GM12865 (cell line): ENCODE measurements at regions not wholly inside any gene's neighbourhood (a gene's known extent, or its start where the extent isn't known, plus 50 kb on each side); places are given as distances from the start of the nearest gene placed in this dataset.

Source experiments
- DNase-seq: peaks from one replicate; pipeline ENCODE4 v3.0.0; 2010; ENCODE audit warnings: low read depth
- H3K4me3 ChIP-seq: 2 replicates; pipeline ENCODE4 v1.5.1; 2011; ENCODE audit warnings: mild to moderate bottlenecking, low read depth, low read length, control low read depth
- TF ChIP-seq, protein P1 (sequence below): IDR thresholded peaks from 2 replicates; pipeline ENCODE4 v1.5.1; 2011; ENCODE audit warnings: low read length, control low read depth, low read depth, inconsistent platforms; ENCODE audit not compliant: insufficient read depth; ENCODE audit errors: missing control alignments

DNA sequence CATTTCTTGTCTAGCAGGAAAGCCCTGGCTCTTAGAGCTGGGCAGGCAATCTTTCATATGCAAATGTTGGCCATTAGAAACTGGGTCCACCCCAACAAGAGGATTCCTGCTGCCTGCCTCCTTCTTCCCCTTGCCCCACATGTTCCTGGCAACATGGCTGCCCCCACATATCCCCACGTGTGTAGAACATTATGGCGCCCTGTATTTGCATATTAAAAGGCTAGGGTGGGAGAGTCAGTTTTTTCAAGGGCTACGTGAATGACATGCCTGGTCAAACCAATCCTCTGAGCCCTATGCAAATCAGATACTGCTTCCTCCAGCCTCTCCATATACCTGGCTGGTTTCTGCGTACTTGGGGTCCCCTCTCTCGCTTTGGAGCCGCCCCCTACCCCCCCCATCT lies 514.0 kb downstream of the FUT8 start:
- no peak for DNase-seq

DNA sequence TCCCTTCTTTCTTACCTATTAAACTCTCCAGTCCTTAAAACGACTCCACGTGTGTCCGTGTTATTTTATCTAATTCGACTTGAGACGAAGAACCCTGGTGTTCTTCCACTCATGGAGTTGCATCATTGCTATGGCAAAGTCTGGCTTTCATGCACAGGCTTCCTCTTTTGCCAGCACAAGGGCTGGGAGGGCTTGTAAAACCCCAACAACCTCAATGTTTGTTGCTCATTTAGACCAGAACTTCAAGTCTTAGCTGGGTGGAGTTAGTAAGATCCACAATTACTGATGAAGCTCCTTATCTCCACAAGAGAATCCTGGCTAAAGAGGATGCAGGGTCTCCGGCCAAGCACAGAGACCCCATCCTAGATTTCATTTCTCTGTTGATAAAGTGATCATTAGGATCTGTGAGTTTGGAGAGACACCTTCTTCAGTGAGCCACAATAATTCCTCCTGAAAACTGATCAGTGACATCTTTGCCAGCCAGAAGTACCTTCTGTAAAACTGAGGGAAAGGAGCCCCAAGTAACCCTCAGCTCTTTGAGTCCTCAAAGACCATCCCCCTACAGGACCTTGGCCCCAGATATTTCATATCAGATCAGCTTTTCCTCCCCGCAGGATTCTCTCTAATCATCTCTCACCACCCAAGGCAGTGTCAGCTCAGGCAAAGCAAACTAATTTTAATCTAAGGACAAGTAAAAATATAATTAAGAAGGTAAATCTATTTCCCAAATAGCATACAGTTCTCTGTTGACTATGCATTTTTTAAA lies 514.6 kb downstream of the FUT8 start:
- no peak for DNase-seq
- TF ChIP-seq, protein P1, sequence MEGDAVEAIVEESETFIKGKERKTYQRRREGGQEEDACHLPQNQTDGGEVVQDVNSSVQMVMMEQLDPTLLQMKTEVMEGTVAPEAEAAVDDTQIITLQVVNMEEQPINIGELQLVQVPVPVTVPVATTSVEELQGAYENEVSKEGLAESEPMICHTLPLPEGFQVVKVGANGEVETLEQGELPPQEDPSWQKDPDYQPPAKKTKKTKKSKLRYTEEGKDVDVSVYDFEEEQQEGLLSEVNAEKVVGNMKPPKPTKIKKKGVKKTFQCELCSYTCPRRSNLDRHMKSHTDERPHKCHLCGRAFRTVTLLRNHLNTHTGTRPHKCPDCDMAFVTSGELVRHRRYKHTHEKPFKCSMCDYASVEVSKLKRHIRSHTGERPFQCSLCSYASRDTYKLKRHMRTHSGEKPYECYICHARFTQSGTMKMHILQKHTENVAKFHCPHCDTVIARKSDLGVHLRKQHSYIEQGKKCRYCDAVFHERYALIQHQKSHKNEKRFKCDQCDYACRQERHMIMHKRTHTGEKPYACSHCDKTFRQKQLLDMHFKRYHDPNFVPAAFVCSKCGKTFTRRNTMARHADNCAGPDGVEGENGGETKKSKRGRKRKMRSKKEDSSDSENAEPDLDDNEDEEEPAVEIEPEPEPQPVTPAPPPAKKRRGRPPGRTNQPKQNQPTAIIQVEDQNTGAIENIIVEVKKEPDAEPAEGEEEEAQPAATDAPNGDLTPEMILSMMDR: no peak
- H3K4me3 ChIP-seq: no peak overlapping the region

More for the DNA sequence above, 514.0 kb downstream of the FUT8 start:
- TF ChIP-seq, protein P1: no peak
- H3K4me3 ChIP-seq: no peak overlapping the region

DNA sequence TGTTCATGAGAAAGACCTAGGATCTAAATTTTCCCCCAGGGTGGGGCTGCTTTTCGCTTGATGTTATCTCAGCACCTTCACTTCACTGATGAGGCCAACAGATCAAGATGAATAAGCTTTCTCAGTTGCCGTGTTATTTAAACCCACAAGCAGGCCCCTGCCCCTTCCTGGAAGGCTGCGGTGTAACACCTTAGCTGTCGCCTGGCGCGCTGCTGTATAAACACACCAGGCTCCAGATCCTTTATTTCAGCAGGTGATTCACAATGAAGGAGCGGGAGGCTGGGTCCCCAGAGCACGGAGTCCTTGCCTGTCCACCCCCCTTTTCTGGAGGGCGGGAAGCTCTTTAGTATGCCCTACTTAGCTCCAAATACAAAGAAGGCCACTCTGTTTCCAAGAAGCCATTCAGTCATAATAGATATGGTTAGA lies 515.4 kb downstream of the FUT8 start:
- DNase-seq: no peak
- TF ChIP-seq, protein P1: no peak
- H3K4me3 ChIP-seq: no peak overlapping the region

DNA sequence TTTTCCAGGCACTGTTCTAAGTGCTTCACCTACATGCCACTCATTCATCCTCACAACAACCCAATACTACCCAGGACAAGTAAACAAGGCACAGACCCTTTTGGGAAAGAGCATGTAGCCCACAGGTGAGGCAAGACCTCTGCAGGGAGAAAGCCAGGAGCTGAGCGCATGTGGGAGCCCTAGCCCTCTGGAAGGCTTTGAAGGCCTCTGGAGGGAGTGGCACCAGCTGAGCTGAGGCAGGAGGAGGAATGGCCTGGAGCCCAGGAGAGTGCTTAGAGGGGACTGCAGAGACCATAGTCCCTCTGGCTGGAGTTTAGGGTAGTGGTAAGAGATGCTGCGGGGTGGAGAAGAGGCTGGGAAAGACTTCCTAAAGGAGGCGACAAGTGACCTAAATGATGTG lies 516.5 kb downstream of the FUT8 start:
- TF ChIP-seq, protein P1: no peak
- H3K4me3 ChIP-seq: no peak overlapping the region
- no peak for DNase-seq

DNA sequence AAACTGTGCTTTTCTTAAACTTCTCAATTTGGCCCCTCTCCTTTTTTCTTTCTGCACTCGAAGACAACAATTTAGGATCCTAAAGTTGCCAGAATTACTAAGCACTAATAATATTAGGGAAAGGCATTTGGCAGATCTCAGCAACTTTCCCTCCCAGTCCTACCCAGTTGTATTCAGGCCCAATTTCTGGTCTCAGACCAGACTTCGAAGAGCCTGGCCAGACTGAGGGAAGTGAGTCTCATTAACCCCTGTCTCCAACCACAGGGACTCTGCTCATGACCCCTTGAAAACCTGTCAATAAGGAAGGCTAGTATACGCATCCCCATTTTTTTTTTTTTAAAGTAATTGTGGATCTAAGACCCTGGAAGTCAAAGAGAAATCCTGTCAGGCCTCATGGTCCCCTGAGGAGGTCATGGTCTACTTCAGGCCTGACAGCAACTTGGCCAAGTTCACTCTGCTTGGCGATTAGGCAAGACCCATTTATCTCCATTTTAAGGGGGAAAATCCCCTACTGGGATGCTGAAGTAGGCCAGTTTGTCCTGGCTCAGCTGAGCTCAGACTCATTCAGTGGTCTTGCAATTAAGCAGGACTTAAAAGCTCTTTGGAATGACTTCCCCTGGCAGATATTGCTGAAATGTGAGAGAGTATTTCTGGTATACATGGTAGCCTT lies 521.0 kb downstream of the FUT8 start:
- no peak overlapping the region for H3K4me3 ChIP-seq
- TF ChIP-seq, protein P1: no peak
- DNase-seq: no peak

DNA sequence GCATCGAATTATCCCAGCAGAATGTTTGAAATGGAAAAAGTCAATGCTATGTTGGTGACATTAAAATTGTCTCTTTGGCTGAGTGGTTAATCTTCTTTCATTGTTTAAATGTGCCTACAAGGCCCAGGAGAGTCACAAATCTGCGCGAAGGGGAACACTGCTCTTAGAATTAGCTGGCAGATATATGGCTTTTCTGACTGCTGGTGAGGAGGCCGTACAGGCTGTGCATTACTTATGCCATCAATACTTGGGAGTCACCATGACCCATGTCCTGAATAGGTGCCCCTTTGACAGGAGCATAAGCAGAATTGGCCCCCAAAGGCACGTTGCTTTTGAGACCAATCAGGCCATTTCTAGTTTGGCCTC lies 521.5 kb downstream of the FUT8 start:
- H3K4me3 ChIP-seq: no peak overlapping the region
- TF ChIP-seq, protein P1: no peak
- DNase-seq: no peak
